ENCODE measurements at regions not wholly inside any gene's neighbourhood (a gene's known extent, or its start where the extent isn't known, plus 50 kb on each side); places are given as distances from the start of the nearest gene placed in this dataset.

DNA sequence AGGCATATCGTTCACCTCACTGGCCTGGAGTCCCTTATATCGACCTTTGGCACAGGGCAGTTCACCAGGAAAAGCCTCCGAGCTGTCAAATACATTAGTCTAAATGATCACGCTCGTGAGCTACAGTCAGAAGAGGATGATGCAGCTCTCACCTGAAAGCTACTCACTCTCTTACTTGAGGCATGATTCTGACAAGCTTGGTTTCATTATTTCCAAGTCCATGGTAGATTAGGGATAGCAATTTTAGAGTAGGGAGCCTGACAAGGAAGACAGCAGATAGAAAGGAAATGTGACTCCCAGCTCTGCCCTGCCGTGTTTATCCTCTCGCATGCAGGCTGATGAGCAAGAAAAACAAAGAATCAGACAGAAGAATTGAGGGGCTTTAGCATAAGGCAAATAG is 98.0 kb upstream of the MAP1B start:
- H3K27ac ChIP-seq = no peak overlapping the region
- no peaks in the 10 kb centered on the region for H3K36me3 ChIP-seq
- no peak overlapping the region for H3K4me3 ChIP-seq (ENCODE audit: low read depth in 1 of 2, low read length in 1 of 2)
- H3K9me3 ChIP-seq = no peaks in the 10 kb centered on the region
- TF ChIP-seq, protein P1, sequence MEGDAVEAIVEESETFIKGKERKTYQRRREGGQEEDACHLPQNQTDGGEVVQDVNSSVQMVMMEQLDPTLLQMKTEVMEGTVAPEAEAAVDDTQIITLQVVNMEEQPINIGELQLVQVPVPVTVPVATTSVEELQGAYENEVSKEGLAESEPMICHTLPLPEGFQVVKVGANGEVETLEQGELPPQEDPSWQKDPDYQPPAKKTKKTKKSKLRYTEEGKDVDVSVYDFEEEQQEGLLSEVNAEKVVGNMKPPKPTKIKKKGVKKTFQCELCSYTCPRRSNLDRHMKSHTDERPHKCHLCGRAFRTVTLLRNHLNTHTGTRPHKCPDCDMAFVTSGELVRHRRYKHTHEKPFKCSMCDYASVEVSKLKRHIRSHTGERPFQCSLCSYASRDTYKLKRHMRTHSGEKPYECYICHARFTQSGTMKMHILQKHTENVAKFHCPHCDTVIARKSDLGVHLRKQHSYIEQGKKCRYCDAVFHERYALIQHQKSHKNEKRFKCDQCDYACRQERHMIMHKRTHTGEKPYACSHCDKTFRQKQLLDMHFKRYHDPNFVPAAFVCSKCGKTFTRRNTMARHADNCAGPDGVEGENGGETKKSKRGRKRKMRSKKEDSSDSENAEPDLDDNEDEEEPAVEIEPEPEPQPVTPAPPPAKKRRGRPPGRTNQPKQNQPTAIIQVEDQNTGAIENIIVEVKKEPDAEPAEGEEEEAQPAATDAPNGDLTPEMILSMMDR (IDR thresholded peaks at IDR 0.05) = no peak
- no peaks in the 10 kb centered on the region for H3K4me1 ChIP-seq (ENCODE audit: control insufficient read depth in 1 of 2, insufficient read depth in 1 of 2, low read depth in 1 of 2, low read length in 1 of 2)
- peaks cover 10% of the 10 kb centered on the region for H3K27me3 ChIP-seq

DNA sequence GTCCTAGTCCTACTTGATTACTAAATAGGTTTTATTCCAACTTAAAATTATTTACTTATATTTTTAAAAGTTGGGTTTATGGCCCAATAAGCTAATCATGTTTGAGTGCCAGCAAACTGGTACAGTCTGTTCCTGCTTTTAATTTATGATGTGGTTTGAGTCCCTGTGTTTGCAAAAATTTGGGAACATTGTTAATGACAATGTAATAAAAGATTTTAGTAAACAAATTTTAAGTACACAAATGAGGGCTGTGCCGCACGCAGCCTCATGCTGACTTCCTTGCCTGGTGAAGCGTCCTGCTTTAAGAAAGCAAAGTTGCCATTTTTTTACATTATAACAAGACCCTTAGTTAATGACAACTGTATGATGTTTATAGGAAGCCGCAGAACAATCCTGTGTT is 96.8 kb upstream of the MAP1B start:
- no peak overlapping the region for H3K27ac ChIP-seq
- TF ChIP-seq, protein P1 (IDR thresholded peaks at IDR 0.05) = no peak
- peaks cover 10% of the 10 kb centered on the region for H3K27me3 ChIP-seq
- no peaks in the 10 kb centered on the region for H3K4me1 ChIP-seq (ENCODE audit: control insufficient read depth in 1 of 2, insufficient read depth in 1 of 2, low read depth in 1 of 2, low read length in 1 of 2)
- no peaks in the 10 kb centered on the region for H3K36me3 ChIP-seq
- H3K9me3 ChIP-seq = no peaks in the 10 kb centered on the region
- H3K4me3 ChIP-seq (ENCODE audit: low read depth in 1 of 2, low read length in 1 of 2) = no peak overlapping the region

DNA sequence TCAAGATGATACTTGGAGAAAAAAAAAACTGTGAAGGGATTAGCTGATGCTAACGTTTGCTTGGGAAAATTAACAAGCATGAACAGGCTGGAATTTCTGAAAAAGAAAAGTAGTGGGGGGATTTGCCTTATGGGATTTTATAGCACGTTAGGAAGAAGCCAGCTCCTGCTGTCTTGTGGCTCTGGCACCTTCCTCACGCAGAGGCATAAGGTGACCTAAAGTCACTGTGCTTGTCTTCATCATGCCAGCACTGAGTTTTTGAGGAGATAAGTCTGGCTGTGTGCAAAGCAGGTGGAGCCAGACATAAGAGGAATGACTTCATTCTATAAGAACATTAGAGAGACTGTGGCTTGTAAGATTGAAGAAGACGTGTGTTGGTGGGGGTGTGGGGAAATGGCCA is 94.4 kb upstream of the MAP1B start:
- TF ChIP-seq, protein P1 (IDR thresholded peaks at IDR 0.05) = no peak
- H3K27ac ChIP-seq = no peak overlapping the region

DNA sequence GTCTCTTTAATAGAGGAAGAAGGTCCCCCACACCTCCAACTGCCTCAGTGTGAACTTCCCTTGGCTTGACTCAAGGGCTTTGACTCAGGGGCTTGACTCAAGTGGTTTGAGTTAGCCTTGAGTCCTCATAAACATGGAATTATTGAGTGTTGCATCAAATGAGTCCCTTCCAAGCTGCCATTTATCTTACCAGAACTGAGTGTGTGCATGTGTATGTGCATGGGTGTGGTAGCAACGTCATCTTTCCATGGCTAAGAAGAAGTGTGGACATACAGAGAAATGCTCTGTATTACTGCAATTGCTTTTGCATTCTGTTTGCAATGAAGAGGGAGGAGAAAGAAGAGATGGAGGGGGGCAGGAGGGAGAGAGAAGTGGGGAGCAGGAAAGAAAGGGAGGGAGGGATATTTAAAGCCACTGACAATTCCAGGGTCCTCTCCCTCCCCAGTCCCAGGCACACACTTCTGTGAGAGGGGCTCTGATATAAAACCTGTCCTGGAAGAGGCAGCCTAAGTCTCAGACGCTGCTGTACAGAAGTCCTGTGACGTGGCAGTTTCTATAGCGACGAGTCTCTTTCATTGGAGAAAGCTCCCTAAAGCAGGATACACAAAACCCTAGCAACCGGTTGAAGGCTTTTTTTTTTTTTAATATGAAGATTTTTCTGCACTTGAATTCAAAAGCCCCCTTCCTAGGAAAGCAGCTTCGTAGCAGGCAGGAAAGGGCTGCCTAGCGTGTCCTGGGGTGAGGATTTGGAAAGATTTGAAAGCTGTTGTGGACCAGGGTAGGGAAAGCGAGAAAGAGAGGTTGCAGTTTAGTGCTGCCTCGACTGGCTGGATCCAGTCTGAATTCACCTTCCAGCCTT is 93.3 kb upstream of the MAP1B start:
- no peak overlapping the region for H3K27ac ChIP-seq
- no peaks in the 10 kb centered on the region for H3K36me3 ChIP-seq
- no peaks in the 10 kb centered on the region for H3K4me1 ChIP-seq (ENCODE audit: control insufficient read depth in 1 of 2, insufficient read depth in 1 of 2, low read depth in 1 of 2, low read length in 1 of 2)
- TF ChIP-seq, protein P1 (IDR thresholded peaks at IDR 0.05) = no peak
- H3K9me3 ChIP-seq = no peaks in the 10 kb centered on the region
- no peak overlapping the region for H3K4me3 ChIP-seq (ENCODE audit: low read depth in 1 of 2, low read length in 1 of 2)
- peaks cover 10% of the 10 kb centered on the region for H3K27me3 ChIP-seq

More for the DNA sequence above, 94.4 kb upstream of the MAP1B start:
- Histone ChIP-seq H3K9me3 (no peaks in the 10 kb centered on the region), H3K4me3 (ENCODE audit: low read depth in 1 of 2, low read length in 1 of 2) (no peak overlapping the region), H3K36me3 (no peaks in the 10 kb centered on the region), H3K27me3 (peaks cover 10% of the 10 kb centered on the region), H3K4me1 (ENCODE audit: control insufficient read depth in 1 of 2, insufficient read depth in 1 of 2, low read depth in 1 of 2, low read length in 1 of 2) (no peaks in the 10 kb centered on the region)

DNA sequence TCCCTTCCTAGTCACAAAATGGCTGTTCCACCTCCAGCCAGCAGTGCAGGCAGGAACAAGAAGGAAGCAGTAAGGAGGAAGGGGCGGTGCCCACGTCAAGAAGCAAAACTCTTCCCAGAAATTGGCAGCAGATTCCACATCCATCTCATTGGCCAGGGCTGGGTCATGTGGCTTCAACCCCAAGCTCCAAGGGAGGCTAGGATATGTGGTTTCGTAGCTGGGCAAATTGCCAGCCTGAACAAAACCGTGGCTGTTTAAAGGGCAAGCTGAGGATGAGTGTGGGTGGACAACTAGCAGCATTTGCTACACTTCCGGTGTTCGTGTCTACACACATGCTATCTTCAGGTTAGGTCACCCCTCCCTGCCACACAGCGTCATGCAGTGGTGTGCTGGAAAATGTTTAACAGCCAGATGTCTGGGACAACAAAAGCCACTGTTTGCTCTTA is 92.1 kb upstream of the MAP1B start:
- H3K9me3 ChIP-seq = no peaks in the 10 kb centered on the region
- no peak overlapping the region for H3K27ac ChIP-seq
- no peak overlapping the region for H3K4me3 ChIP-seq (ENCODE audit: low read depth in 1 of 2, low read length in 1 of 2)
- TF ChIP-seq, protein P1 (IDR thresholded peaks at IDR 0.05) = no peak
- no peaks in the 10 kb centered on the region for H3K36me3 ChIP-seq
- H3K4me1 ChIP-seq (ENCODE audit: control insufficient read depth in 1 of 2, insufficient read depth in 1 of 2, low read depth in 1 of 2, low read length in 1 of 2) = no peaks in the 10 kb centered on the region
- peaks cover 6% of the 10 kb centered on the region for H3K27me3 ChIP-seq

Data from neutrophil (primary cell).